CD4-positive, alpha-beta T cell treated with Interleukin-21 for 1 hour (primary cell): ENCODE measurements at regions not wholly inside any gene's neighbourhood (a gene's known extent, or its start where the extent isn't known, plus 50 kb on each side); places are given as distances from the start of the nearest gene placed in this dataset.

Source experiments
- DNase-seq: peaks from one replicate; pipeline ENCODE4 v3.0.0-alpha.2; 2020

GRCh38 chr20:57038608-57039440 lies 227.6 kb downstream of the BMP7 start:
- DNase-seq: no peak

- no peak for DNase-seq
These were observed 226.0 kb downstream of the BMP7 start for GRCh38 chr20:57040466-57040865.

DNA sequence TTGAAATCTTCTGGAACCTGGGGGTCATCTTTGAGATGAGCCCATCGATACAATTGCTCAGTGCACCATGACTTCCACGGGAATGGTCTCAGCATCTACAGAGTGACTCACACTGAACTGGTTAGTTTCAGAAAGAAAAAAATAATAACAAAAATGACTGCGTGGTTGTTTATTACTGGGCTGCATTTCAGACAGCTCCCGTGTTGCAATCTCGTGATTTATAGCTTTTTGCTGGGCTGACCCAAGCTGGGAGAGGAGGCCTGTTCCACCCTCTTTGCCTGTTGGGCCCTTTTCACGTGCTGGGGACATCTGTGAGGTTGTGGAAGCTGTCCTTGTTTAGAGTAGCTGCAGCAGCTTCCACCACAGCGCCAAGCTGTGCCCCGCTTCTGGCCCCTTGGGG lies 225.5 kb downstream of the BMP7 start:
- DNase-seq: no peak

DNA sequence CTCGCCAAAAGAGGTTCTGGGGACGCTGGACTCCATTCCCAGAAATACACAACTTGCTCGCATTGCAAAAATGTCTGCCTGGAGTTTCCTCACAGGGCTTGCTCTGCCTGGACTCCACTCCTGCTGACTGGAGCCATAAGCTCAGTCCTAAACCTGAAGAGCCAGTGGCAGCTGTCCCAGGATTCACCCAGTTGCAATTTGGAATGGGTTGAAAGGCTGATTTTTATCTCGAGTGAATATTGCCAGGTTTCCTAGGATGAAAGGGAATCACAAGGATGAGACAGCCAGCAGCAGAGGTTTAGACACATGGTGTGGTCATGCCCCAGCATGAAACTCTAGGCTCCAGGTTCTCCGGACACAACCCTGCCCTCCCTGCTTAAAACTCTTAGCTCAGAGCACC lies 223.3 kb downstream of the BMP7 start:
- DNase-seq: no peak

GRCh38 chr20:57043669-57044268 lies 222.7 kb downstream of the BMP7 start:
- no peak for DNase-seq

- no peak for DNase-seq
These were observed 219.0 kb downstream of the BMP7 start for GRCh38 chr20:57047281-57048026.

- DNase-seq: no peak
These were observed 218.2 kb downstream of the BMP7 start for GRCh38 chr20:57048027-57048869.

GRCh38 chr20:57049296-57049695 lies 217.1 kb downstream of the BMP7 start:
- no peak for DNase-seq

GRCh38 chr20:57051096-57051495 lies 215.3 kb downstream of the BMP7 start:
- DNase-seq: no peak

- no peak for DNase-seq
These were observed 213.4 kb downstream of the BMP7 start for GRCh38 chr20:57053067-57053466.

GRCh38 chr20:57053793-57054552 lies 212.5 kb downstream of the BMP7 start:
- DNase-seq: no peak

DNA sequence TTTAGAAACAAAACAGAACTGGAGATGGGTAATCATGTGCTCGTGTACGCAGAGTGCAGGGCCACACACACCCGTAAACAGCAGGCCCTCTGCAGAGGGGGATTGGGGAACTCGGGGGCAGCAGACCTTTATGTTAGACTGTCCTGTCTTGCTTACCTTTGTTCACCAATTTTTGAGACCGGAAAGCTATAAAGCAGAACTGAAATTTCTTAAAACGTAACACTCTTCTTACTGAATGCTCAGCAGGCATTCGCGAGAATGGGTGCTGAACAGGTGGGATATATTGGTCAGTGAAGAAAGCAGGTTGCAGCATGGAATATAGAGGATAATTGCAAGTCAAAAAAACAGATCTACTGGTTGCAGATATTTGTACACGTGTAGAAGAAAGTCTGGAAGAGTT lies 211.1 kb downstream of the BMP7 start:
- DNase-seq: no peak

DNA sequence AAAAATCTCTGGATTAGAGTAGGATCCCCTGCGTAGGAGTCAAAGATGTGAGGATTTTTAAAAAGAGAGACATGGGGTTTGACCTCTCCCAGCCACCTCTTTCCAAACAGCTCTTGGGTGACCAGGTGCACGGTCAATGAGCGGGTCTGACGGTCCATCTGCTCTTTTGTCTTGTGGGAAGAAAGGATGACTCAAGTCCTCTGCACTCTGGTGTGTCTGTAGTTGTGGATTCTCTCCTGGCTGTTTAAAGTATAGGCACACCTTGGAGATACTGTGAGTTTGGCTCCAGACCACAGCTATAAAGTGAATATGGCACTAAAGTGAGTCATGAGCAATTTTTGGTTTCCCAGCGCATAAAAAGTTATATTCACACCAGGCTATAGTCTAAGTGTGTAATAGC lies 209.8 kb downstream of the BMP7 start:
- DNase-seq: no peak

GRCh38 chr20:57059055-57059596 lies 207.3 kb downstream of the BMP7 start:
- no peak for DNase-seq

- DNase-seq: no peak
These were observed 205.9 kb downstream of the BMP7 start for GRCh38 chr20:57060407-57061050.

- DNase-seq: no peak
These were observed 205.2 kb downstream of the BMP7 start for GRCh38 chr20:57061051-57061900.

GRCh38 chr20:57062241-57062640 lies 204.2 kb downstream of the BMP7 start:
- no peak for DNase-seq

DNA sequence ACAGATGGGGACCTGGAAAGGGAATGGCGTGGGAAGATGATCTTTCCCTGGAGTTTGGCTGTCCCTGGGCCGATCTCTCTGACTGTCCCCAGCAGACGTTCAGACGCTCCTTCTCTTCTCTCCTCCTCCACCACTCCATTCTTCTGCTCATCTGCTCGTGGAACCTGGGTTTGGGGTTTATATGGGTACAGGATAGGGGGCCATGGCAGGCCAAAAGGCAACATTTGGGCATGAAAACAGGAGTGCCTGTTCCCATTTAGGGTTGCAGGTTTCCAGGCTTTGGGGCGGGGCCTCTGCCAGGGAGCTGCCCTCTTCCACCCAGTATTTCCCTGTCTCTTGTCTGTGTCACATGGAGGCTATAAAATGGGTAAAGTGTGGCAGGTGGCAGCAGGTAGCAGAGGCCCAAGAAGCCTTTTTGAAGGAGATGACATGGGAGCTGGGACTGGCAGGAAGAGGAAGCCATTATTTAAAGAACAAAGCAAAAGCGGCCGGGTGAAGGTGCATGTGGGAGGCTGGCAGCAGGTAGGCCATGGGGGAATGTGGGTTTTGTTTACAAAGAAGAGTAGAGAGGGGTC lies 203.7 kb downstream of the BMP7 start:
- DNase-seq: no peak

GRCh38 chr20:57064836-57065235 lies 201.6 kb downstream of the BMP7 start:
- DNase-seq: no peak

GRCh38 chr20:57065646-57066045 lies 200.8 kb downstream of the BMP7 start:
- DNase-seq: no peak
